ENCODE measurements at regions not wholly inside any gene's neighbourhood (a gene's known extent, or its start where the extent isn't known, plus 50 kb on each side); places are given as distances from the start of the nearest gene placed in this dataset.

DNA sequence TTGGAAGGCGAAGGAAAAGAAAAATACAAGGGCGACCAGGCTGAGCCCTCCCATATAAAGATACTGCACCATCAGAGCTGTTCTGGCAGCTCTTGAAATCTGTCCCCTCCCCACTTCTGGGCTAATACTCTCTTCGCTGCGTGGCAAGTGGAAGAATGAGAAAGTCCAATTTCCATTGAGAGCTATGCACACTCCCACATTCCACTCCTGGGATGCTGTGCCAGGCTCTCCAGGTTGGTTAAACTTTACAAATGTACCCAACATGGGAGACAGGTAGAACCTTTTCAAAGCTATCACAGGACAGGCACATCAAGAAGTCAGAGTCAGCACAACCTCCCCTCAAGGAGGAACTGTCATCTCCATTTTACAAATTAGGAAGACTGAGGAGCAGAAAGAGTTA lies 465.0 kb downstream of the SHQ1 start:
- no peak for TF ChIP-seq TAF1 (IDR thresholded peaks at IDR 0.05; ENCODE audit: borderline replicate concordance, low read depth, low read length)
- TF ChIP-seq POLR2AphosphoS5 (IDR thresholded peaks at IDR 0.05; ENCODE audit: low read depth, low read length) = no peak
- TF ChIP-seq POLR2A (IDR thresholded peaks at IDR 0.05; ENCODE audit: low read depth, low read length) = no peak
